Panc1 (cell line): ENCODE measurements at regions not wholly inside any gene's neighbourhood (a gene's known extent, or its start where the extent isn't known, plus 50 kb on each side); places are given as distances from the start of the nearest gene placed in this dataset.

Experiments
- ATAC-seq: fragments of 200-7000 bp; cut with Tn5 transposase; 2 replicates; pipeline ENCODE4 v1.9.1; 2020; ENCODE audit warnings: mild to moderate bottlenecking, moderate library complexity
- BruUV-seq: library from RNA; stranded (reverse); fragments of 400-500 nt; replicated peaks from 2 replicates; lab custom pipeline; 2021; lab: Mats Ljungman, UMichigan
- CTCF ChIA-PET: fragments of 300-600 bp; sonication (Branson Sonifier 250); formaldehyde crosslinking; loops from one replicate; lab custom pipeline; 2022; ENCODE audit warnings: antibody characterized with exemption; lab: Charles Lee
- POLR2A ChIA-PET: fragments of 300-600 bp; sonication (Branson Sonifier 250); formaldehyde crosslinking; loops from one replicate; lab custom pipeline; 2022; ENCODE audit warnings: antibody characterized with exemption; lab: Charles Lee
- DNase-seq: peaks from one replicate; pipeline ENCODE4 v3.0.0-alpha.2; 2010; ENCODE audit warnings: low read depth, low spot score
- H3K27ac ChIP-seq: 2 replicates; pipeline ENCODE4 v1.5.1; 2011; ENCODE audit warnings: mild to moderate bottlenecking, low read length, inconsistent platforms
- H3K27me3 ChIP-seq: fragments of 200-500 bp; sonication (Bioruptor generic); 2 replicates; pipeline ENCODE4 v1.6.0; 2014; ENCODE audit warnings: low read length, inconsistent platforms; ENCODE audit not compliant: control insufficient read depth, insufficient read depth
- H3K36me3 ChIP-seq: fragments of 200-500 bp; sonication (Bioruptor generic); 2 replicates; pipeline ENCODE4 v1.5.1; 2014; ENCODE audit warnings: inconsistent platforms, mild to moderate bottlenecking, low read length, moderate library complexity; ENCODE audit not compliant: control insufficient read depth, insufficient read depth
- H3K4me1 ChIP-seq: 2 replicates; pipeline ENCODE4 v1.5.1; 2011; ENCODE audit warnings: inconsistent platforms, mild to moderate bottlenecking, low read length, moderate library complexity; ENCODE audit not compliant: control insufficient read depth, insufficient read depth
- H3K4me3 ChIP-seq, 2 experiments: 2 replicates each; pipeline ENCODE4 v1.5.1; 2011 to 2012; ENCODE audit warnings: low read depth in 2 of 2, low read length in 2 of 2, mild to moderate bottlenecking in 2 of 2, inconsistent platforms in 1 of 2, moderate library complexity in 1 of 2
- H3K9me3 ChIP-seq: fragments of 200-500 bp; sonication (Bioruptor generic); 2 replicates; pipeline ENCODE4 v1.5.1; 2014; ENCODE audit warnings: low read depth, mild to moderate bottlenecking, inconsistent platforms, low read length, moderate library complexity; ENCODE audit not compliant: control insufficient read depth, insufficient read depth
- CTCF ChIP-seq: fragments of 450-650 bp; IDR thresholded peaks from 2 replicates; pipeline ENCODE4 v1.5.1; 2017; ENCODE audit warnings: mild to moderate bottlenecking
- POLR2AphosphoS5 ChIP-seq: IDR thresholded peaks from 2 replicates; pipeline ENCODE4 v1.6.1; 2012; ENCODE audit warnings: mild to moderate bottlenecking, low read depth, low read length, moderate library complexity
- REST ChIP-seq, 2 experiments: IDR thresholded peaks; 2 replicates each; pipeline ENCODE4 v1.6.1; 2011 to 2012; ENCODE audit warnings: low read depth in 2 of 2, control low read depth in 1 of 2, low read length in 1 of 2, mild to moderate bottlenecking in 1 of 2, moderate library complexity in 1 of 2; ENCODE audit not compliant: insufficient read depth in 1 of 2
- SIN3A ChIP-seq: IDR thresholded peaks from 2 replicates; pipeline ENCODE4 v1.6.1; 2012; ENCODE audit warnings: low read depth, mild to moderate bottlenecking, low read length, moderate library complexity, borderline replicate concordance; ENCODE audit not compliant: insufficient read depth
- TCF7L2 ChIP-seq: IDR thresholded peaks from 2 replicates; pipeline ENCODE4 v1.6.1; 2011; ENCODE audit warnings: mild to moderate bottlenecking, low read depth, low read length, inconsistent platforms
- in situ Hi-C: cut with HindIII; loops from 2 replicates; pipeline ENCODE4 v1.10.0; 2016; ENCODE audit warnings: low sequenced_read_pairs, low pct_unique_long_range_greater_than_20kb
- intact Hi-C: fragments of 100-400 bp; cut with micrococcal nuclease; formaldehyde crosslinking; loops from one replicate; pipeline ENCODE4 v1.10.0; 2022; ENCODE audit not compliant: unreplicated experiment

GRCh38 chr6:169381988-169382387, 128.3 kb upstream of the THBS2 start:
- no peak for TF ChIP-seq REST (IDR thresholded peaks at IDR 0.05; ENCODE audit: insufficient read depth in 1 of 2, low read depth in 2 of 2, low read length in 1 of 2)
- TF ChIP-seq SIN3A = no peak
- TF ChIP-seq TCF7L2 = no peak
- TF ChIP-seq CTCF = no peak
- TF ChIP-seq POLR2AphosphoS5 = no peak
- no peaks in the 10 kb centered on the region for H3K4me1 ChIP-seq
- H3K27ac ChIP-seq = no peak overlapping the region
- no peak overlapping the region for H3K4me3 ChIP-seq
- in situ Hi-C loops (no loop called here), intact Hi-C loops (no loop called here)
- ATAC-seq (no peak), DNase-seq (no peak)
- ChIA-PET POLR2A (no interaction called here), CTCF (no interaction called here)
- H3K27me3 ChIP-seq = no peaks in the 10 kb centered on the region
- H3K36me3 ChIP-seq = no peaks in the 10 kb centered on the region
- H3K9me3 ChIP-seq = peaks cover 7% of the 10 kb centered on the region; the same call in 1 of the 2 replicates
- BruUV-seq = no TSS peak

- no peak overlapping the region for H3K4me3 ChIP-seq
- H3K9me3 ChIP-seq = peaks cover 13% of the 10 kb centered on the region; the same call in 1 of the 2 replicates
- ChIA-PET CTCF (no interaction called here), POLR2A (no interaction called here)
- BruUV-seq = no TSS peak
- in situ Hi-C loops = no loop called here
- no peaks in the 10 kb centered on the region for H3K27me3 ChIP-seq
- TF ChIP-seq REST (IDR thresholded peaks at IDR 0.05; ENCODE audit: insufficient read depth in 1 of 2, low read depth in 2 of 2, low read length in 1 of 2) = no peak
- TF ChIP-seq CTCF = no peak
- no peaks in the 10 kb centered on the region for H3K4me1 ChIP-seq
- ATAC-seq (no peak), DNase-seq (no peak)
- H3K27ac ChIP-seq = no peak overlapping the region
- no peaks in the 10 kb centered on the region for H3K36me3 ChIP-seq
- intact Hi-C loops = no loop called here
Observed at GRCh38 chr6:169380493-169380892, 126.8 kb upstream of the THBS2 start.
